ENCODE measurements at regions not wholly inside any gene's neighbourhood (a gene's known extent, or its start where the extent isn't known, plus 50 kb on each side); places are given as distances from the start of the nearest gene placed in this dataset.

- TF ChIP-seq EZH2 (IDR thresholded peaks at IDR 0.05; ENCODE audit: insufficient read depth, poor library complexity, severe bottlenecking) = no peak
- TF ChIP-seq EZH2phosphoT487 (IDR thresholded peaks at IDR 0.05; ENCODE audit: insufficient read depth, low read depth) = no peak
Measured at GRCh38 chr2:48207201-48207641, 107.3 kb upstream of the FOXN2 start.

All from GM23248 (cell line).